ENCODE measurements at regions not wholly inside any gene's neighbourhood (a gene's known extent, or its start where the extent isn't known, plus 50 kb on each side); places are given as distances from the start of the nearest gene placed in this dataset.

DNA sequence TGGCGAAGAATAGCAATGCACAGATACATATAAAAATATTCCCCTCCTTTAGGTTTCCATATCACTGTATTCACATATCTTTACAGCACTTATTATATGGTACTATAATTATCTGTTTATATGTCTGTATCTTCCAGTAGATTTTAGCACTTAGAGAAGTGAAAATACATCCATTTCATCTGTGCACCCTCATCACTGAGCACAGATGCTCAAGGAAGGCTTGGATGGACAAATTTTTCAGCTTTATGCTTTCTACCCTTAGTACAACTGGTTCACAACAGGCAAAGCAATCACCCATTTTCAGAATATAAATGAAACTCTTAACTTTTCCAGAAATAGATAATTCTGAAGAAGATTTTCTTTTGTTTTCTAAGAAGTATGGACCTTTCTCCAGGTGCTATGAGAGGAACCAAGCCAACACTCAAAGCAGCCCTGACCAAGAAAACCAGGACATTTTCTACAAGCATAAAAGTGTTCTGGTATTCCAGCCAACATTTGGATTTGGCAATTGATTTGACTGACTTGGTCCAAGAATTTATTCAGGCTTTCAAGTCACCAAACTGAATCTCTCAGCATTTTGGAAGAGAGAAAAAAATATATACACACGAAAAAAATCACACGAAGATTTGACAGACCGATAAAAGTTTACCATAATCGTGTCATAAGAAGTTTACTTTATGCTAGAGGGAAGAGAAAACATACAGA is 170.2 kb upstream of the CD180 start:
- Histone ChIP-seq H4K5ac (ENCODE audit: insufficient read length, low read depth, low read length) (no peak overlapping the region), H4K91ac (ENCODE audit: insufficient read length, low read depth, low read length) (no peak overlapping the region), H3K27ac (ENCODE audit: insufficient read length, low read depth, low read length) (no peak overlapping the region), H3K9ac (ENCODE audit: extremely low read depth, insufficient read length, low read length) (no peak overlapping the region), H3K27me3 (ENCODE audit: insufficient read depth, low read length) (no peaks in the 10 kb centered on the region), H2AK5ac (ENCODE audit: insufficient read length, low read length) (no peak overlapping the region), H3K9me3 (ENCODE audit: control insufficient read depth, low read depth, low read length) (no peaks in the 10 kb centered on the region), H3K23me2 (ENCODE audit: insufficient read length, low read depth, low read length, poor library complexity, severe bottlenecking) (no peaks in the 10 kb centered on the region), H3K14ac (ENCODE audit: insufficient read depth, low read length) (no peak overlapping the region), H3K4me1 (ENCODE audit: insufficient read depth, low read length) (no peaks in the 10 kb centered on the region), H2BK20ac (ENCODE audit: low read depth, low read length, poor library complexity, severe bottlenecking) (no peak overlapping the region), H4K20me1 (ENCODE audit: control insufficient read depth, insufficient read depth, insufficient read length) (no peaks in the 10 kb centered on the region), H3K23ac (ENCODE audit: insufficient read length, low read depth, low read length) (no peak overlapping the region), H2AFZ (ENCODE audit: low read length) (no peak overlapping the region), H4K8ac (replicated peaks; ENCODE audit: insufficient read length, low read depth, low read length) (no peak overlapping the region), H3K79me2 (ENCODE audit: insufficient read depth, low read length) (no peaks in the 10 kb centered on the region), H3T11ph (ENCODE audit: low read length) (no peak overlapping the region), H3K4me2 (ENCODE audit: insufficient read depth, insufficient read length, low read length) (no peak overlapping the region), H2BK5ac (ENCODE audit: insufficient read length, low read length) (no peak overlapping the region), H2BK120ac (ENCODE audit: low read depth, low read length, poor library complexity, severe bottlenecking) (no peak overlapping the region), H3K56ac (ENCODE audit: insufficient read length, low read depth, low read length) (no peak overlapping the region), H2BK15ac (ENCODE audit: low read depth, low read length) (no peak overlapping the region), H3K4ac (ENCODE audit: low read depth, low read length) (no peak overlapping the region), H3K79me1 (ENCODE audit: insufficient read depth, low read depth, low read length, poor library complexity, severe bottlenecking) (no peaks in the 10 kb centered on the region), H3K18ac (ENCODE audit: insufficient read length, low read depth, low read length) (no peak overlapping the region), H2BK12ac (ENCODE audit: insufficient read length, low read depth, low read length) (no peak overlapping the region)
- Mint-ChIP-seq H3K36me3 (ENCODE audit: insufficient read depth in 1 of 3, low read depth in 3 of 3) (no peaks in the 10 kb centered on the region), H3K27ac (no peak overlapping the region), H3K9me3 (no peaks in the 10 kb centered on the region; a peak in 1 of 5 replicates), H3K4me3 (no peak overlapping the region), H3K4me1 (peaks cover 2 to 4% of the 10 kb centered on the region in 2 experiments; a peak in 2 of 4 replicates), H3K27me3 (ENCODE audit: low read depth) (no peaks in the 10 kb centered on the region)
- DNase-seq, result no peak
- no CpG with 5 or more reads among the region's 5 CpGs for WGBS (ENCODE audit: extremely low coverage, insufficient read length, low lambda C conversion rate)
- TF ChIP-seq, protein P1, sequence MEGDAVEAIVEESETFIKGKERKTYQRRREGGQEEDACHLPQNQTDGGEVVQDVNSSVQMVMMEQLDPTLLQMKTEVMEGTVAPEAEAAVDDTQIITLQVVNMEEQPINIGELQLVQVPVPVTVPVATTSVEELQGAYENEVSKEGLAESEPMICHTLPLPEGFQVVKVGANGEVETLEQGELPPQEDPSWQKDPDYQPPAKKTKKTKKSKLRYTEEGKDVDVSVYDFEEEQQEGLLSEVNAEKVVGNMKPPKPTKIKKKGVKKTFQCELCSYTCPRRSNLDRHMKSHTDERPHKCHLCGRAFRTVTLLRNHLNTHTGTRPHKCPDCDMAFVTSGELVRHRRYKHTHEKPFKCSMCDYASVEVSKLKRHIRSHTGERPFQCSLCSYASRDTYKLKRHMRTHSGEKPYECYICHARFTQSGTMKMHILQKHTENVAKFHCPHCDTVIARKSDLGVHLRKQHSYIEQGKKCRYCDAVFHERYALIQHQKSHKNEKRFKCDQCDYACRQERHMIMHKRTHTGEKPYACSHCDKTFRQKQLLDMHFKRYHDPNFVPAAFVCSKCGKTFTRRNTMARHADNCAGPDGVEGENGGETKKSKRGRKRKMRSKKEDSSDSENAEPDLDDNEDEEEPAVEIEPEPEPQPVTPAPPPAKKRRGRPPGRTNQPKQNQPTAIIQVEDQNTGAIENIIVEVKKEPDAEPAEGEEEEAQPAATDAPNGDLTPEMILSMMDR (conservative IDR thresholded peaks at IDR 0.05), result no peak
